Fibroblast of gingiva (primary cell): ENCODE measurements at regions not wholly inside any gene's neighbourhood (a gene's known extent, or its start where the extent isn't known, plus 50 kb on each side); places are given as distances from the start of the nearest gene placed in this dataset.
"Not testable (repeated sequence)": the region's sequence is repeated elsewhere in the genome, so short reads cannot be mapped to it uniquely, and the experiment has no call there.

Source experiments
- DNase-seq: peaks from one replicate; pipeline ENCODE4 v3.0.0-alpha.2; 2011; ENCODE audit warnings: low read depth

DNA sequence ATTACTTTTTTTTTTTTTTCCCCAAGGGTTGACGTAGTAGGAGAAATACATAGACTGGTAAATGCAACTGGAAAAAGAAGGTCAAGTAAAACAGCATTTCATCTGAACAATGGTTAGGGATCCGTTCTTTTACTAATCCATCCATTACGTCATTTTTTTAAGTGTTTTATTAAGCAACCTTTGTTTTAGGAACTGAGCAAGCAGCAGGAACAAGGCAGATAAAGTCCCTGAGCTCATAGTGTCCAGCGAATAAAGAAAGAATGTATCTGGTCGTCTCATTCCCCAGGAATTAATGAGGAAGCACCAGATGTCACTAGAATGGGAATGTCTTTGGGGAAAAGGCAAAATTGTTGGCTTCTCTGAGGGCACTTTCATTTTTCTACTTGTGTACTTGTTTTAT lies 842.4 kb downstream of the TDRD15 start:
- no peak for DNase-seq

DNA sequence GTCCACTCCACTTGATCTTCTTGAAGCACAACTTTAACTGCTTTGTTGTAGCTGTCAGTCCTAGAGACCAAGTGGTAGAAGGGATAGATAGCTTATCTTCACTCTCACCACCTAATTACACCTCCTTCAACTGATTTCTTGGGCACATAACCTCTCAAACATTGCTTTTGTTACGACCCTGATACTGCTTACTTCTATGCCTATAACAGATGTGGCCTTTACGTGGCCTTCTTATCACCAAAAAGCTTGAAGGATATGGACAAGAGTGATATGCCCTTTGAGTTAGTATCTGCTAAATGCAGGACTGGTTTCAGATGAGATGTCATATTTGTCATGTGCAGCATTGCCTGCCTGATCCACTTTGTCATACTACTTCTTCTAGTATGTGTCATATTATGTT lies 847.2 kb downstream of the TDRD15 start:
- DNase-seq: no peak

DNA sequence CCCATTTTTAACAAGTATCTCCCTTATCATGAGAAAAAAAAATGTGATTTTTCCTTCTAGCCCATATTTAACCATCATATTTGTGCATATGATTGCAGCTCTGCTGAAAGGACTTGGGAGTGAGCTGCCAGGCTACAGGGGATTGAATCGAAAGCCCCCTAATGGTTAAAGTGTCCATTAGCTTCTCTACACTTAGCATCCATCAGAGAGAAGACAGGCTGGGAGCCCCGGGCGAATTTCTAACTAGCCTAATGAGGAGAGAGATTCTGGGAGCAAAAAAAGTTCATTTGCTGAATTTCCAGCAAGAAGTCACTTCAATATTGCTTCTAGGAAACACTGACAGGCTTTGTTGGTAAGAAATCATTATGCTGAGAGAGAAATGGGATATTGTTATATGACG lies 848.8 kb downstream of the TDRD15 start:
- no peak for DNase-seq

DNA sequence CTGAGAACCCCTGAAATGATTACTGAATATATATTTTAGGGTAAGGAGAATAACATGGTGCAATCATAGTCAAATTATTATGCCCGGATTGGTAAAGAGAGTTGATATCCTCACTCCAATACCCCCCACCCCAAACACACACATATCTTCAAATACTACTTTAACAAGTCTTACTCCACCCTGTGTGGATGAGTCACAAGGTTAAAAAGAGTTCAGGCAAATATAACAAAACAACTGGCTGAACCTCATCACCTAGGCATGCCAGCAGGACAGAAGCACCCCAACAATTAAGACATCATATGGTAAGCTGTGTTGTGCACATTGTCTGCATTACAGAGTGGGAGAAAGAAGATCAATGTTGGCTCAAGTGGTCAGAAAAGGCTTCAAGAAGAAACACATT lies 857.4 kb downstream of the TDRD15 start:
- no peak for DNase-seq

DNA sequence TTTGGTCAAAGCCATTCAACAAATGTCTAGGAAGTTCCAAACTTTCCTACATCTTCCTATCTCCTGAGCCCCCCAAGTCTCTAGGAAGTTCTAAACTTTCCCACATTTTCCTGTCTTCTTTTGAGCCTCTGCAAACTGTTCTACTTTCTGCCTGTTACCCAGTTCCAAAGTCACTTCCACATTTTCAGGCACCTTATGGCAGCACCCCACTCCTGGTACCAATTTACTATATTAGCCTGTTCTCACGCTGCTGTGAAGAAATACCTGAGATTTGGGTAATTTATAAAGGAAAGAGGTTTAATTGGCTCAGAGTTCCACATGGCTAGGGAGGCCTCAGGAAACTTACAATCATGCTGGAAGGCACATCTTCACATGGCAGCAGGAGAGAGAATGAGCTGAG lies 869.2 kb downstream of the TDRD15 start:
- DNase-seq: no peak

DNA sequence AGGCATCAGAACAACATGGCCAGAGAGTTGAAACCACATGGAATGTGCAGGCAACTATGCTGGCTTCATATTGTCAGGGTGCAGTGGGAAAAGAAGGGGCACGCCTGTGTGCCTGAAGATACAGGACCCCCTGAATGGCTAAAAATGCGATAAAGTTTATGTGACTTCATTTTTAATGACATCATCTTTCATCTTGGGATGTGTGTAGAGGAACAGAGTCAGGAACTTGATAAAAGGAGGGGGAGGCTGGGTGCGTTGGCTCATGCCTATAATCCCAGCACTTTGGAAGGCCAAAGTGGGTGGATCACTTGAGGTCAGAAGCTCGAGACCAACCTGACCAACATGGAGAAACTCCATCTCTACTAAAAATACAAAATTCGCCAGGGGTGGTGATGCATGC lies 872.6 kb downstream of the TDRD15 start:
- no peak for DNase-seq

DNA sequence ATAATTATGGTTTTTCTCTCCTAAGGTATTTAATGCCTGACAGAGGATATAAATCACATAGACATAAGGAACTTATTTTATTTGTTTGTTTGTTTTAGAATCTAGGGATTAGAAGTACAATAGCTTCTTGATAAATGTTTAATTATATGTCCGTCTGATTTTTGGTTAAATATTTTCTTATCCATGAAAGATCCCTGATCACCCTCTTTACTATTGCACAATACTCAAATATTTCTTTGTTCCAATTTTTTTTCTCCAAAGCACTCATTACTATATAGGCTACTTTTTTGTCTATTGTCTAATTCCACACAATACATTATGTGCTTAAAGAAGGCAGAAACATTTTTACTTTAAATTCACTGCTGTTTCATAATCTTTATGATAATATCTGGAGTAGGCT lies 875.8 kb downstream of the TDRD15 start:
- DNase-seq: no peak

DNA sequence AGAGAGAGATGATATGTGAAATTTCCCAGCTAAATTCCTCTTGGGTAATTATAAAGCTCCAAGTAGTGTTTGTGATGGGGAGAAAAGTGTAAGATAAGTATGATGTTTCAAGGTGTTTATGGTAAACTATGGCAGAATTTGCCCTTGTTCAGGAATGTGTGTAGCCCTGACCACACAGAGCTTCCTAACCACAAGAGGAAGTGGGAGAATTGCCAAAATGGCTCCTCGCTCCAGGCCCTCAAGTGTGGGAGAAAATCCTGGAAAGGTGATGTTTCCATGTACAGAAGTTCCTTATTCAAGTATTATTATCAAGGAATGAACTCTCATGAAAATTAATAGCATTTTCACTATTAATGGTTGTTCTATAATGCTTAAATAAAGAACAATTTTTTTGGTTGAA lies 878.3 kb downstream of the TDRD15 start:
- DNase-seq: no peak

DNA sequence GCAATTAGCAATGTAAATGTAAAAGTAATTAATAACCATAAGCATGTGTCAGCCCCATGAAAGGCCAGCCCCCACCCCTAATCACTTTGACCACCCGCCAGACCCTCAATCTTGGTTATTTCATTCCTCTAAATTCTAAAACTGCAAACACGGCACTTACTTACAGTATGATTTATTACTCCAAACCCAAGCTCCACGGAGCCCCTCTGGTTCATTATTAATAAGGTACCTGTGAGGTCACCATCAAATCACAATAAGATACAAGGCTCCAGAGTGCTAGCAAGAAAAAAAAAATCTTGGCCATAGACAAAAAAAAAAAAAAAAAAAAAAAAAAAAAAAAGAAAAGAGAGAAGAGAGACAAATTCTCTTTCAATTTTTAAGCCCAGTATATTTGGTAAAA lies 879.5 kb downstream of the TDRD15 start:
- no peak for DNase-seq

DNA sequence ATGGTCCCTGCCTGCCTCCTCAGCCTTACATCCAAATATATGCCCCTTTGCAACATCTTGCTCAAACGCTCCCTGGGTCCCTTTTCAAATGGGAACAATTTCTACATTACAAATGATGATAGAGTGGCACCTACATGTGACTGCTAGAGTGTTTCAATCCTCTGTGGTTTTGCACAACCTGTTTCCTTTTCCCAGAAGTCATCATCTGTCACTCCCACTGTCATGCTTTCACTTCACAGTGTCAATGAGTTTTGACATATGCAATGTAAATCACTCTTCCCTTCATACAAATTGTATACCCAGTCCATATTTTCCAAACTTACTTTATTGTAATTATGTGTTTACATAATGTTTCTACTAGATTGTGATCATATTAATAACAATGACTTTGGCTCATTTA lies 887.3 kb downstream of the TDRD15 start:
- no peak for DNase-seq

DNA sequence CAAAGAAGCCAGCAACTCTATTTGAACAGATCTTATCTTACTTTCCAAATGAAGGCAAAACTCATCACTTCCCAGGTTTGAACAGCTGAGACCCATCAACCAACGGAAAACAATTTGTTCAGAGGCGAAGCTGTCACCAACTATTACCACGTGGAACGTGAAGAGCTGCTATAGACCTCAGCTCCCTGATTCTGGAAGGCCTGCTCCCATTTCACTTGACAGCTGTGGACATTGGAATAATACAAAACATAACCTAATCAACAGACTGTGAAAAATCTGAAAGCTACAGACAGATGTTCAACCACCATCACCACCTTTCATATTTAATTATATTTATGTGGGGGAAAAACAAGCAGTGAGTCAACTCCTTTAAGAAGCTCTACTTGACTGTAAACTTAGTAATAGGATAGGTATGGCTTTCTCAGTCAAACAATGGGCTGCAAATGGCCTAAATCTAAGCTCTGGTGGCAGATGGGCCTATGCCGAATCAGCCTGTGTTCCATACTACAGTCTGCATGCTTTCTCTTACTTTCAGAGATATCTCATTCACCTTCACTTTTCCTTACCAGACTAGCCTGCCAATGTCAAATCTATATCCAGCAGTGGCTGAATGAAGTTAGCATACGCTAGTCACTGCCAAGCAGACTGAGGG lies 896.4 kb downstream of the TDRD15 start:
- no peak for DNase-seq

DNA sequence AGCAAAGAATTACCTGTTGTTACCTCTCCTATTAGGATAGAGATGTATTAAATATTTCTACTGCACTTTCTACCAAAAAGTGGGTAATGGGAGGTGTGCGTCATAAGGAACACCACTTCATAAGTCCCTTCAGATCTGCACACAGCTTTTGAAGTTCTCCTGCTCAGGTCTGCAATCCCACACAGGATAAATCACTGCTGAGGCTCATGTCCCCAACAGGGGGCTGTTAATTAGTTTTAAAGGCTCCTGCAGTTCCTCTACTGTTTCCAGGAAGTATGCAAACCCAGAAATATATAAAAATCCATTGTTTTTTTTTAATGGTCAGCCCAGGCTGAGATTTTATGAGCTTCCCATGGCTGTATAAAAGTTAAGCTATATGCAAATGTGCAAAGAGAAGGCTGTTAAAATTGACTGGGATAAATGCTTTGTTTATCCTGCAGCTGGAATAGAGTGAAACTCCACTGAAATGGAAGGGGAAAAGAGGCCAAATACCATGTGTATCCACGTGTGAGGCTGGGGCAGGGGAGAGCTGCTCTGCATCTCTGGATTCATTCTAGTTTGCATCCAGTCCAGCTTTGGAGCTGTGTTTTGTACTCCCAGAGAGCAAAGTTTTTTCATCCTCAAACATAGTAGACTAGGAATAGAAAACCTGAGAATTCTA lies 903.7 kb downstream of the TDRD15 start:
- no peak for DNase-seq

DNA sequence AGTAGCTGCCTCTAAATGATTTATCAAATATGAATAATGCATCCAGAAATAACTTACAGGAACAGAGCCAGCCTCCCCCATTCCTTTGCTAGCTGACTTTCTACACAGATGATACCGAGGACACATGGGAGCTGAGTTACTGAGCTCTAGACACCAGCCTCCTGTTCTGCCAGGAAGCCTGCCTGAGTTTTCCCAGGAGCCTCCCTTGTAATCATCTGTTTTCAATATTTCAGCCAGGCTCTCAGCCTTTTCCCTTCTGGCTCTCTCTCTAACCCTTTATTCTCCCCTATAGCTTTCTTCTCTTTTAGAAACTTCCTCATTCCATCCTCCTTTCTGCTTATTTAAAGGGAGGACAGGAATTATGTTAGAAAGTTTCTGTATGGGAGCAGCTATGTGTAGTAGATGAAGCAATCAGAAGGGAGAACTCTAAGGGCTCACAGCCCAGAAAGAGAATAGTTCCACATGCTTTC lies 911.6 kb downstream of the TDRD15 start:
- no peak for DNase-seq

DNA sequence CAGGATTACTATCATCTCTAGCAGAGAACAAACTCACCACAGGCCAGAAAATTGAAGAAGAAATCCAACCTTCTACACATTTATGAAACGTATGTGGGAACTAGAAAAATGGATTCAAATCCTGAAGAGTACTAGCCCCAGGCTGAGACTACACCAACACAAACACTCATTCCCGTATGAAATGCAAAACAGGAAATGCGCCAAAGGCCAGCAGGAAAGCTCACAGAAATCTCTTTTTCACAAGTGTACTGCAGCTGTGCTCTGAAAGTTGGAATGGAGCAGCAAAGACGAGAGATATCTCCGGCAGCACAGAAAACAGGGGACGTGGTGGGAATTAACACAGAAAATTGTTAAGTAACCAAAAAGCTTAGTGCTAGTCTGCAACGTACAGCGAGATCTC lies 913.5 kb downstream of the TDRD15 start:
- DNase-seq: no peak

DNA sequence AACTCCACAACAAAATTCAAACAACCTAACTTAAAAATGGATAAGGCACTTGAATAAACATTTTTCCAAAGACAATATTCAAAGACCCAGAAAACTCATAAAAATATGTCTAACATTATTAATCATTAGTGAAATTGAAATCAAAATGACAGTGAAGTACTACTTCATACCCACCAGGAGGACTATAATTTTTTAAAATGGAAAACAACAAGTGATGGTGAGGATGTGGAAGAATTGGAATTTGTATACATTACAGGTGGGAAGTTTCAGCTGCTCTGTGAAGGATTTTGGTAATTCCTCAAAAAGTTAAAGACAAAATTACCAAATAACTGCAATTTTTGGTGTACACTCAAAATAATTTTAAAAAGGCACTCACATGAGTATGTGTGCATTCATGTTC lies 920.0 kb downstream of the TDRD15 start:
- DNase-seq: no peak

DNA sequence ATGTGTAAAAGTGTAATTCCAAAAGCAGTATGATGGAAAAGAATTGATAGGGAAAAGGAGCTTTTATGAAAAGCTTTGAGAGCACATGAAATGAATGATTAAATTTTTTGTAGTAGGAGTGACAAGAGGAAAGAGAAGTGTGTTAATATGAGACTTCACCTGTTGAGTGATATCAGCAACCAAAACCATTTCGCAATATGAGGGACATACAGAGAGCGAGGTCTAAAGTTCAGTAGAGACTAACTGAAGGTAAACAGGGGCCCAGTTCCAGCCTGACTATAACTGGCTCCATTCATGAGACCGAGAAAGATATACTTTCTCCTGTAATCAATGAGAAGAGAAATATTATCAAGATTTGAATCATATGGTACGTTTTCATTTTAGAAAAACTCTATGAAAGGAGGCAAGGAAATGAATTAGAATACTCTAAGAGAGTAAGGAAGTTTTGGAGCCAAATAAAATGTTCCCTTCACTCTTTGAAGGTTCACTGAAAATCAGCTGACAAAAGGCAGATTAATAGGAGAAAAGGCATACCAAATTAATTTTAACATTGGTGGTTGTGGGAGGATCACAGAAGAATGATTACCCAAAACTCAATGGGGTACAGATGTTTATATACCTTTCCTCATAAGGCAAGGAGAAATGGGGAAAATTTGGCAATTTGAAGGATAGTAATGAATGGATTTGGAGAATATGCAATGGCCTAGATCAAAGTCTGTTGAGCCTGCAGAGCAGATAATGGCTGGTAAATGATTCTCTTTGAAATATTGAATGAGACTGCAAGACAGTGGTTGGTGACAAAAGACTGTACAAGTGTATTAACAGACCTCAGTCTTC lies 932.2 kb downstream of the TDRD15 start:
- DNase-seq: no peak

DNA sequence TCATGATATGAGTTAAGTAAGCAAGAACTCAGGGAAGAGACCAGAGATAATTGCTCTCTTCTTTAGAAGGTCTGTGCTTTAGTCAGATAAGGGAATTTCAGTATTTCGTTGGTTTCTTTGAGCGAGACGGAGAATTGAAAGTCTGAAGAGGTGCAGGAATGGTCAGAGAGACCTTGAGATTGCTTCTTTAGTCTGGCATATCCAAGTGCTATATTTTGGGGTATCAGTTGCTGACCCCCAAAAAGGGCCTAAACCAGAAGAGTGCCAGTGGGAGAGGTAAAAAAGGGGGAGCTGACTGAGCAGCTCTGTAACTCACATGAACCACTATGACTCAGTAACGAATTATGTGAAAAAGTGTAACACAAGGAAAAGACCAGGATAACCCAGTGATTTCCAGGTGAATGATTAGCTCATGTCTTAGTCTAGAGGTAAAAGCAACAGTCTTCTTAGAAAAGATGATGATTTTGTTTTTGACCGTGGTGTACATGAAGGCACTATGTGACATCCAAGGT lies 932.9 kb downstream of the TDRD15 start:
- DNase-seq: no peak

DNA sequence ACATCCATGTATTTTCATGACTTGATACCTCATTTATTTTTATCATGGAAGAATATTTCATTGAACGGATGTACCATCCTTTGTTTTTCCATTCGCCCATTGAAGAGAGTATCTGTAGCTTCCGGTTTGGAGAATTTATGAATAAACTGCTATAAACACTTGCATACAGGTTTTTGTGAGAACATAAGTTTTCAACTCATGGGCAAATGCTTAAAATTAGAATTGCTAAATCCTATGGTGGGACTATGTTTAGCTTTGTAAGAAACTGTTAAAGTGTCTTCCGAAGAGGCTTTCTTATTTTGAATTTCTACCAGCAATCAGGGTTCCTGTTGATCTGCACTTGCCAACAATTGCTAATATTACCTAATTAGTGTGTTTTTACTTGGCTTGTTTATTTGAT lies 938.9 kb downstream of the TDRD15 start:
- DNase-seq: no peak

DNA sequence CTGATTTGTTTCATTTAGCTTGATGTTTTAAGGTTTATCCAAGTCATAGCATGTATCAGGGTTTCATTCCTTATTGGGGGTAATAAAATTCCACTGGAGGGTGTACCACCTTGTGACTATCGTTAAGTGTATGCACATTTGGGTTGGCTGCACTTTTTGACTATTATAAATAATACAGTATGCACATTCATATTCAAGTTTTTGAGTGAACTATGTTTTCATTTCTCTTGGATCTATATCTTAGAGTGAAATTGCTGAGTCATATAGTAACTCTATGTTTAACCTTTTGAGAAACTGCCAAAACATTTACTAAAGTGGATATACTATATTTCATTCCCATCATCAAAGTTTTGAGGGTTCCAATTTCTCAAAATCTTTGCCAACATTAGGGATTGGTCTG lies 952.7 kb downstream of the TDRD15 start:
- DNase-seq: no peak

DNA sequence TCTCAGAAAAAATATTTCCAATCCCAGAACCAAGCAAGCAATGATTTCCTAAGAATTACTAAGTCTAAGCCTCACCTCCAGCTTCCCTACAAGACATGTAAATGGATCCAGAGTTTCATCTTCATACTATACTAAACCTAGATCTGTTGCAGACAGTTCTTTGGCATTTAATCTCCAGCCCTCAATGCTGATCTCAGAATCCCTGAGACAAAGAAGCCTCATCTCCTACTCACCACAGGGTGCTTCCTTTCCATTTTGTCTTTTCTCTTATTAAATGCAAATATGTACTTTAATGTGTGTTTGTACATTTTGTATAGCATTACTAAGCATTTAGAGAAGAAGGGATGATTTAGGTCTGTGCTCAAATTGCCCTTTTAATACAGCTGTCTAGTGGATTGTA lies 954.9 kb downstream of the TDRD15 start:
- DNase-seq: no peak

DNA sequence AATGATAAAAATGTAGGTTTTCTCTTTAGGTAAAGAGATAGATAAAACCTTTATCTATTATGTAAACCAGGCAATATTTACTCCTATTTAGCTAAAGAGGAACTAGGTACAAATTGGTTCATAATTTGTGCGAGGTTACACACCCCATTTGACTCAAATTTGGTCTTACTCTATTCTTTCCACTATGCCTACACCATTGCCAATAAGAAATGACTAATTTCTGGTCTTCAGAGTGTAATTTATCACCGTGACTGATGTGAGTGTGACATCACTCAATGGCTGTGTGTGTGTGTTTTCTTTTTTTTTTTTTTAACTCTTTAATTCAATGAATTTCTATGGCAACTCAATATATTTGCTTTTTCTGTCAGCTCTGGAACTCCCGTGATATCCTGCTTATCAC lies 955.8 kb downstream of the TDRD15 start:
- DNase-seq: no peak

DNA sequence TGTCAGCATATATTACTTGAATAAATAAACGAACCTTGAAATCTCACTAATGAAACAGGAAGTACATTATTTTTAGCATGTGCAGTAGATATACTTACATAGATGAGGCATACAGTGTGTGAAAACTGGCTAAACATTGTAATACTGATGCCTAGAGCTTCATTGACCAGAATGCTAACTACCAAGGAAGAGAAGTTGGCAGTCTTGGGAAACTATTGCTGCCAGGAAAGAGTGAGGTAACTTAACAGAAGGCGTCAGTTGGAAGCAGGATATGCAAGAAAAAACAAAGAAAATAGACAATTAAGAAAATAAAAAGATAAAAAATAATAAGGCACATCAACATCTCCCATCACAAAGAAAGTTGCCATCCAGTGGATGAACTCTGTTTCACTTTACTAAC lies 963.0 kb downstream of the TDRD15 start:
- DNase-seq: no peak

DNA sequence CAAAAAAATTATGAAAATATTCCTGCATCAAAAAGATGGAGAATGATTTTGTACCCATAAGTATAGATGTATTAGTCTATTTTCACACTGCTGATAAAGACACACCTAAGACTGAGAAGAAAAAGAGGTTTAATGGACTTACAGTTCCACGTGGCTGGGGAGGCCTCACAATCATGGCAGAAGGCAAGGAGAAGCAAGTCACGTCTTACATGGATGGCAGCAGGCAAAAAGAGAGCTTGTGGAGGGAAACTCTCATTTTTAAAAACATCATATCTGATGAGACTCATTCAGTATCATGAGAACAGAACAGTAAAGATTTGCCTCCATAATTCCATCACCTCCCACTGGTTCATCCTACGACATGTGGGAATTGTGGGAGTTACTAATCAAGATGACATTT lies 979.8 kb downstream of the TDRD15 start:
- not testable (repeated sequence) for DNase-seq
